MM.1S (cell line): ENCODE measurements at regions not wholly inside any gene's neighbourhood (a gene's known extent, or its start where the extent isn't known, plus 50 kb on each side); places are given as distances from the start of the nearest gene placed in this dataset.

ENCODE experiments used
- DNase-seq: peaks from one replicate; pipeline ENCODE4 v3.0.0-alpha.2; 2015
- H2AFZ ChIP-seq: fragments of 300-600 bp; sonication (generic); 2 replicates; pipeline ENCODE4 v1.6.0; 2016; ENCODE audit warnings: antibody characterized with exemption, low read length
- H3F3A ChIP-seq: fragments of 300-600 bp; sonication (generic); 2 replicates; pipeline ENCODE4 v1.6.1; 2016; ENCODE audit warnings: mild to moderate bottlenecking, antibody characterized with exemption, low read length, moderate library complexity, mixed read lengths; ENCODE audit not compliant: insufficient read depth
- H3K27ac ChIP-seq: fragments of 300-600 bp; sonication (generic); 2 replicates; pipeline ENCODE4 v1.5.1; 2016; ENCODE audit warnings: mild to moderate bottlenecking, low read length
- H3K27me3 ChIP-seq: fragments of 300-600 bp; sonication (generic); replicated peaks from 2 replicates; pipeline ENCODE4 v1.6.0; 2016; ENCODE audit warnings: low read length; ENCODE audit not compliant: insufficient read depth
- H3K36me3 ChIP-seq: fragments of 300-600 bp; sonication (generic); replicated peaks from 2 replicates; pipeline ENCODE4 v1.6.1; 2016; ENCODE audit warnings: mild to moderate bottlenecking, low read length, mixed read lengths; ENCODE audit not compliant: insufficient read depth
- H3K4me1 ChIP-seq: fragments of 300-600 bp; sonication (generic); 2 replicates; pipeline ENCODE4 v1.6.1; 2016; ENCODE audit warnings: low read length, mixed read lengths
- H3K4me2 ChIP-seq: fragments of 300-600 bp; sonication (generic); 2 replicates; pipeline ENCODE4 v1.6.0; 2016; ENCODE audit warnings: low read depth, low read length
- H3K4me3 ChIP-seq: fragments of 300-600 bp; sonication (generic); 2 replicates; pipeline ENCODE4 v1.5.1; 2016; ENCODE audit warnings: low read length, mixed read lengths
- H3K79me2 ChIP-seq: fragments of 300-600 bp; sonication (generic); 2 replicates; pipeline ENCODE4 v1.6.1; 2016; ENCODE audit warnings: mixed run types, low read length, mixed read lengths
- H3K9ac ChIP-seq: fragments of 300-600 bp; sonication (generic); 2 replicates; pipeline ENCODE4 v1.6.1; 2016; ENCODE audit warnings: low read length, mixed read lengths
- H3K9me2 ChIP-seq: fragments of 300-600 bp; sonication (generic); replicated peaks from 2 replicates; pipeline ENCODE4 v1.6.1; 2016; ENCODE audit warnings: mild to moderate bottlenecking, low read length, mixed read lengths; ENCODE audit not compliant: insufficient read depth
- H3K9me3 ChIP-seq: fragments of 300-600 bp; sonication (generic); replicated peaks from 2 replicates; pipeline ENCODE4 v1.6.1; 2016; ENCODE audit warnings: mild to moderate bottlenecking, low read length, mixed read lengths; ENCODE audit not compliant: insufficient read depth
- H4K20me1 ChIP-seq: fragments of 300-600 bp; sonication (generic); 2 replicates; pipeline ENCODE4 v1.6.1; 2016; ENCODE audit warnings: mild to moderate bottlenecking, low read length, moderate library complexity, mixed read lengths; ENCODE audit not compliant: insufficient read depth
- EZH2 ChIP-seq: fragments of 300-600 bp; sonication (generic); optimal IDR thresholded peaks from 2 replicates; pipeline ENCODE3; 2017; ENCODE audit warnings: low read depth, mild to moderate bottlenecking, antibody characterized with exemption, low read length, mixed read lengths
- EZH2phosphoT487 ChIP-seq: fragments of 300-600 bp; sonication (generic); IDR thresholded peaks from 2 replicates; pipeline ENCODE4 v1.6.1; 2018; ENCODE audit warnings: antibody characterized with exemption, low read length
- TF ChIP-seq, protein P1 (sequence below): fragments of 300-600 bp; sonication (generic); IDR thresholded peaks from 2 replicates; pipeline ENCODE4 v1.5.1; 2016; ENCODE audit warnings: antibody characterized with exemption, low read length, mixed read lengths

DNA sequence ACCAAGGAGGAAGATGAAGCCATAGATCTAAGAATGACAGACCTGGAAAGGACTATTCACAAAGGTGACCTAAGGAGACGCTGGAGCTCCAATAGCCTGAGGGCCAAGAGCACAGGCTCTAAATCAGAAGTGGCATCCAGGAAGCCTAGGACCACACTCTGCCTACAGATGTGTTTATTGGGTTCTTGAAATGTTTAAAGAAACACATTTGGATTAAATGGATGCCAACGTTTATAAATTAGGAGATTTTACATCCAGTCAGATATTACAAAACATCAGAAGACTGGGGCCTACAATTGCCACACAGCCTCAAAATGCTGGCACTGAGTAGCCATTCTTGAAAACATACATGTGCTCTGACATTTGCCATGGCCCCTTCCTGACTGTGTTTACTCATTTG lies 80.9 kb downstream of the HMHB1 start:
- no peak for DNase-seq

DNA sequence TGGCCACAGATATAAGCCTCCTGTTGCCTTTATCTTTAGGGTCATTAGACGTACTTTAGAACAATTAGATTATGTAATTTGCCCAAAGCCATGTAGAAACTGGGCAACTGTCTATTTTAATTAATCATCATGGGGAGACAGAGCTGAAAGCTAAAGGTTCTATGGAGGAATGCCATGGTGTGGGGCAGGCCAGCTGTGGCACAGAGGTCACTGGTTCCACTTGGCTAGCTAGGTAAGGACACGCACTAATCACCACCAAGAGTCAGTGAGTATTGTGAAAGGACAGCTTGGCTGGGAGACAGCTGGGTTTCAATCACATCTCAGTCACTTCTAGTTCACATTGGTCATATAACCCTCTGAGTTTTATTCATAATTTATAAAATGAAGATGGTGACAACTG lies 81.7 kb downstream of the HMHB1 start:
- Histone ChIP-seq H3K79me2 (no peaks in the 10 kb centered on the region), H3K36me3 (no peaks in the 10 kb centered on the region), H3K4me1 (no peaks in the 10 kb centered on the region), H3K4me3 (no peak overlapping the region), H4K20me1 (no peaks in the 10 kb centered on the region), H3K9ac (no peak overlapping the region), H3F3A (no peaks in the 10 kb centered on the region), H3K9me2 (no peaks in the 10 kb centered on the region), H3K27me3 (no peaks in the 10 kb centered on the region), H3K4me2 (no peak overlapping the region), H3K9me3 (no peaks in the 10 kb centered on the region), H2AFZ (no peak overlapping the region), H3K27ac (no peak overlapping the region)
- DNase-seq: no peak
- TF ChIP-seq EZH2phosphoT487 (no peak), EZH2 (no peak)
- TF ChIP-seq, protein P1, sequence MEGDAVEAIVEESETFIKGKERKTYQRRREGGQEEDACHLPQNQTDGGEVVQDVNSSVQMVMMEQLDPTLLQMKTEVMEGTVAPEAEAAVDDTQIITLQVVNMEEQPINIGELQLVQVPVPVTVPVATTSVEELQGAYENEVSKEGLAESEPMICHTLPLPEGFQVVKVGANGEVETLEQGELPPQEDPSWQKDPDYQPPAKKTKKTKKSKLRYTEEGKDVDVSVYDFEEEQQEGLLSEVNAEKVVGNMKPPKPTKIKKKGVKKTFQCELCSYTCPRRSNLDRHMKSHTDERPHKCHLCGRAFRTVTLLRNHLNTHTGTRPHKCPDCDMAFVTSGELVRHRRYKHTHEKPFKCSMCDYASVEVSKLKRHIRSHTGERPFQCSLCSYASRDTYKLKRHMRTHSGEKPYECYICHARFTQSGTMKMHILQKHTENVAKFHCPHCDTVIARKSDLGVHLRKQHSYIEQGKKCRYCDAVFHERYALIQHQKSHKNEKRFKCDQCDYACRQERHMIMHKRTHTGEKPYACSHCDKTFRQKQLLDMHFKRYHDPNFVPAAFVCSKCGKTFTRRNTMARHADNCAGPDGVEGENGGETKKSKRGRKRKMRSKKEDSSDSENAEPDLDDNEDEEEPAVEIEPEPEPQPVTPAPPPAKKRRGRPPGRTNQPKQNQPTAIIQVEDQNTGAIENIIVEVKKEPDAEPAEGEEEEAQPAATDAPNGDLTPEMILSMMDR: no peak

More for the DNA sequence above, 80.9 kb downstream of the HMHB1 start:
- Histone ChIP-seq H3K79me2 (no peaks in the 10 kb centered on the region), H3F3A (no peaks in the 10 kb centered on the region), H3K36me3 (no peaks in the 10 kb centered on the region), H4K20me1 (no peaks in the 10 kb centered on the region), H3K27ac (no peak overlapping the region), H2AFZ (no peak overlapping the region), H3K9me2 (no peaks in the 10 kb centered on the region), H3K4me1 (no peaks in the 10 kb centered on the region), H3K4me2 (no peak overlapping the region), H3K27me3 (no peaks in the 10 kb centered on the region), H3K4me3 (no peak overlapping the region), H3K9ac (no peak overlapping the region), H3K9me3 (no peaks in the 10 kb centered on the region)
- TF ChIP-seq EZH2: no peak
- TF ChIP-seq EZH2phosphoT487: no peak
- TF ChIP-seq, protein P1: no peak

DNA sequence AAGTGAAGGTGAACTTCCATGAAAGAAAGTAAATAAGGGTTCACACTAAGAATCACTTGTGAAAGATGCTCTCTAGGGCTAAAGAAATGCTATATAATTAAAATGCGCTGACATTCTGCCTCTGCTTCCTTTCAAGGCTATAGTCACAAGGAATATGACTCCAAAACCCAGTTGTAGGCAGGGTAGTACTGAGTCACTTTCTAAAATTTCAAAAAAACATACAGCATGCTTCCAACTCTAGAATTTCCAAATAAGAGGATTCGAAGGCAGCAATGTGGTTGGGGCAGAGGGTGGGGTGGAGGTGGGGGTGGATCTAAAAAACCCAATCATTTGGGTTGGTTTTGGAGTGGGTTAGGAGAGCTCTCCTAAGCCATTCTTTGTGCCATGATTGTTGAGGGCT lies 84.6 kb downstream of the HMHB1 start:
- Histone ChIP-seq H3K4me3 (no peak overlapping the region), H2AFZ (no peak overlapping the region), H3K9me2 (no peaks in the 10 kb centered on the region), H3K4me2 (no peak overlapping the region), H3F3A (no peaks in the 10 kb centered on the region), H3K9ac (no peak overlapping the region), H3K36me3 (no peaks in the 10 kb centered on the region), H3K27ac (no peak overlapping the region), H3K79me2 (no peaks in the 10 kb centered on the region), H3K9me3 (no peaks in the 10 kb centered on the region), H4K20me1 (no peaks in the 10 kb centered on the region), H3K4me1 (no peaks in the 10 kb centered on the region), H3K27me3 (no peaks in the 10 kb centered on the region)
- TF ChIP-seq EZH2phosphoT487 (no peak), EZH2 (no peak)
- TF ChIP-seq, protein P1: no peak
- DNase-seq: no peak
